NT2/D1 (cell line): ENCODE measurements at regions not wholly inside any gene's neighbourhood (a gene's known extent, or its start where the extent isn't known, plus 50 kb on each side); places are given as distances from the start of the nearest gene placed in this dataset.

Experiments used
- SUZ12 ChIP-seq: IDR thresholded peaks from 2 replicates; pipeline ENCODE4 v1.6.1; 2011; ENCODE audit not compliant: insufficient read length, insufficient read depth; ENCODE audit errors: extremely low read depth
- YY1 ChIP-seq: IDR thresholded peaks from 2 replicates; pipeline ENCODE4 v1.6.1; 2011; ENCODE audit not compliant: insufficient read length, insufficient read depth

DNA sequence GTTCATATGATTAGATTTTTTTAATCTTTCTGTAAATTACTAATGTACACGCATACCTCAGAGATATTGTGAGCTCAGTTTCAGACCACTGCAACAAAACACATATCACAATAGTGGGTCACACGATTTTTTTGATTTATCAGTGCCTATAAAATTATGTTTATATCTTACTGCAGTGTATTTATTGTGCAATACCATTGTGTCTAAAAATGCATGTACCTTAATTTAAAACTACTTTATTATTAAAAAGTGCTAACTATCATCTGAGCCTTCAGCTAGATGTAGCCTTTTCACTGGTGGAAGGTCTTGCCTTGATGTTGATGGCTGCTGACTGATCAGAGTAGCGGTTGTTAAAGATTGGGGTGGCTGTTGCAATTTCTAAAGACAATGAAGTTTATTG, 918.8 kb upstream of the CHORDC1 start:
- TF ChIP-seq SUZ12 (no peak), YY1 (no peak)
